Tibial artery (tissue), 4 donors: ENCODE measurements at regions not wholly inside any gene's neighbourhood (a gene's known extent, or its start where the extent isn't known, plus 50 kb on each side); places are given as distances from the start of the nearest gene placed in this dataset.

ENCODE experiments used
- DNase-seq, 2 donors: peaks; one replicate each; pipeline ENCODE4 v3.0.0-alpha.2; 2019
- H3K27ac ChIP-seq, 2 donors: fragments of 200-600 bp; sonication (generic) in 1 of 2; 1 replicate in 1 of 2; 2 replicates in 1 of 2; pipeline ENCODE4 v1.5.1; 2018 to 2019; ENCODE audit warnings: mild to moderate bottlenecking in 1 of 2
- H3K27me3 ChIP-seq, 2 donors: fragments of 200-600 bp; sonication (generic) in 1 of 2; one replicate each; pipeline versions ENCODE4 v1.5.1 to v1.6.0; 2016 to 2019
- H3K36me3 ChIP-seq, 3 donors: fragments of 200-600 bp; sonication (generic) in 2 of 3; one replicate each; pipeline ENCODE4 v1.5.1; 2016 to 2019; ENCODE audit warnings: mild to moderate bottlenecking in 2 of 3
- H3K4me1 ChIP-seq, 4 donors: fragments of 200-600 bp; sonication (generic) in 2 of 4; 1 replicate in 3 of 4; 2 replicates in 1 of 4; pipeline ENCODE4 v1.5.1; 2016 to 2019
- H3K4me3 ChIP-seq, 2 donors: fragments of 200-600 bp; sonication (generic) in 1 of 2; 1 replicate in 1 of 2; 2 replicates in 1 of 2; pipeline ENCODE4 v1.5.1; 2018 to 2019; ENCODE audit warnings: mild to moderate bottlenecking in 2 of 2
- H3K9me3 ChIP-seq, 3 donors: fragments of 200-600 bp; sonication (generic) in 1 of 3; one replicate each; pipeline ENCODE4 v1.5.1; 2016 to 2019
- intact Hi-C: fragments of 100-400 bp; cut with DNase I; formaldehyde crosslinking; loops from one replicate; pipeline ENCODE4 v1.15.0; 2023; ENCODE audit warnings: low total_unique reads
- TF ChIP-seq, protein P1 (sequence below), 2 experiments: fragments of 200-600 bp in 1 of 2; fragments of 450-650 bp in 1 of 2; IDR thresholded peaks; one replicate each; pipeline ENCODE4 v1.5.1; 2017 to 2019; ENCODE audit warnings: antibody characterized with exemption in 2 of 2, mild to moderate bottlenecking in 1 of 2, moderate library complexity in 1 of 2

DNA sequence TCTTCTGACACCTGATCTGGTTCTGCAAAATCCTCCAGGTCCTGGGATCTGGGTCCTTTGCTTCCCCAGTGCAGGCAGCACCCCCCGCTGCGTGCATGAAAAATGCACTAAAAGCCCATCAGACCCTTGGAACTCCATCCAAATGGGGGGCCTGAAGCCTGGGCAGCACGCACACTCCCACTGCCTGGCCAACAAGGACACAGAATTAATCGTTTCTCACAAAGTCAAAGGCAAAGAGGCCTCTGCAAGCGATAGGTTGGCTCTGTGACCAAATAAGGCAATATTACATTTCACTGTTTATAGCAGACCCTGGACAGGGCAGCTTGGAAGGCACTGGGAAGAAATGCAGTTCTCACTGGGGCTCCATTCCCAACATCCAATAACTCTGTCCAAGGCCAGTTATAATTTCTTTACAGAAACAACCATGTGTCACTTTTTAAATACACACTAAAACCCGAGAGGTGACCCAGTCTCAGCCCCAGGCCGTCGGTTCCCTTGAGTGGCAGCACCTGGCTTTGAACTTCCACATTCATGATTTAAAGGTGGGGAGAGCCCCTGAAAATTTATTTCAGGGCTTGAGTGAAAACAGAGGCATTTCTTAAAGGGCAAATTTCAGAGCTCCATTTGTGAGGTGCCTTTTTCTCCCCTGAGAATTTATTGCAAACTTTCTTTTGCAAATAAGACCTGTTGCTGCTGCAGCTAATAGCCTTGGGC is 114.4 kb upstream of the ANO1 start:
- Histone ChIP-seq H3K36me3 (no peaks in the 10 kb centered on the region), H3K27me3 (no peaks in the 10 kb centered on the region), H3K9me3 (no peaks in the 10 kb centered on the region), H3K4me3 (no peak overlapping the region), H3K27ac (no peak overlapping the region), H3K4me1 (peaks cover 0 to 17% (median 9%) of the 10 kb centered on the region in 4 donors)
- TF ChIP-seq, protein P1, sequence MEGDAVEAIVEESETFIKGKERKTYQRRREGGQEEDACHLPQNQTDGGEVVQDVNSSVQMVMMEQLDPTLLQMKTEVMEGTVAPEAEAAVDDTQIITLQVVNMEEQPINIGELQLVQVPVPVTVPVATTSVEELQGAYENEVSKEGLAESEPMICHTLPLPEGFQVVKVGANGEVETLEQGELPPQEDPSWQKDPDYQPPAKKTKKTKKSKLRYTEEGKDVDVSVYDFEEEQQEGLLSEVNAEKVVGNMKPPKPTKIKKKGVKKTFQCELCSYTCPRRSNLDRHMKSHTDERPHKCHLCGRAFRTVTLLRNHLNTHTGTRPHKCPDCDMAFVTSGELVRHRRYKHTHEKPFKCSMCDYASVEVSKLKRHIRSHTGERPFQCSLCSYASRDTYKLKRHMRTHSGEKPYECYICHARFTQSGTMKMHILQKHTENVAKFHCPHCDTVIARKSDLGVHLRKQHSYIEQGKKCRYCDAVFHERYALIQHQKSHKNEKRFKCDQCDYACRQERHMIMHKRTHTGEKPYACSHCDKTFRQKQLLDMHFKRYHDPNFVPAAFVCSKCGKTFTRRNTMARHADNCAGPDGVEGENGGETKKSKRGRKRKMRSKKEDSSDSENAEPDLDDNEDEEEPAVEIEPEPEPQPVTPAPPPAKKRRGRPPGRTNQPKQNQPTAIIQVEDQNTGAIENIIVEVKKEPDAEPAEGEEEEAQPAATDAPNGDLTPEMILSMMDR (IDR thresholded peaks at IDR 0.05) = no peak
- DNase-seq = no peak
- intact Hi-C loops = no loop called here

DNA sequence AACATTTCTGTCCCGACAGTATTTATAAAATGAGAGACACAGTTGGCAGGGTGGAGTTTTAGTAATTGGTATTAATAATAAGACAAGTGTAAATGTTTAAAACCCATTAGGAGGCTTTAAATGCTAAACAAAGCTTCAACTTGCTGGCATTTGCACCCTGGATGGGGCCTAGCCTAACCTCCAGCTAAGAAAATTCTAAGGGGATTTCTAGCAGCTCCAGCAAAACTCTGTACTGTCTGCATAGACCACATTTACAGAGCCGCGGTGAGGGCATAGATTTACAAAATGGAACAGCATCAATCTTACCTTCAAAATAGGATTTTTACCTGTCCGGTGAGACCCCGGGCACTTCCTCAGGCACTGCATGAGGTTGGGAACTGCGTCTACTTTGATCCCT is 113.9 kb upstream of the ANO1 start:
- H3K4me1 ChIP-seq = peaks cover 0 to 23% (median 10%) of the 10 kb centered on the region in 4 donors
- H3K4me3 ChIP-seq = no peak overlapping the region
- H3K27me3 ChIP-seq = no peaks in the 10 kb centered on the region
- TF ChIP-seq, protein P1 (IDR thresholded peaks at IDR 0.05) = no peak
- intact Hi-C loops = no loop called here
- DNase-seq = no peak
- no peaks in the 10 kb centered on the region for H3K36me3 ChIP-seq
- H3K9me3 ChIP-seq = no peaks in the 10 kb centered on the region
- no peak overlapping the region for H3K27ac ChIP-seq

DNA sequence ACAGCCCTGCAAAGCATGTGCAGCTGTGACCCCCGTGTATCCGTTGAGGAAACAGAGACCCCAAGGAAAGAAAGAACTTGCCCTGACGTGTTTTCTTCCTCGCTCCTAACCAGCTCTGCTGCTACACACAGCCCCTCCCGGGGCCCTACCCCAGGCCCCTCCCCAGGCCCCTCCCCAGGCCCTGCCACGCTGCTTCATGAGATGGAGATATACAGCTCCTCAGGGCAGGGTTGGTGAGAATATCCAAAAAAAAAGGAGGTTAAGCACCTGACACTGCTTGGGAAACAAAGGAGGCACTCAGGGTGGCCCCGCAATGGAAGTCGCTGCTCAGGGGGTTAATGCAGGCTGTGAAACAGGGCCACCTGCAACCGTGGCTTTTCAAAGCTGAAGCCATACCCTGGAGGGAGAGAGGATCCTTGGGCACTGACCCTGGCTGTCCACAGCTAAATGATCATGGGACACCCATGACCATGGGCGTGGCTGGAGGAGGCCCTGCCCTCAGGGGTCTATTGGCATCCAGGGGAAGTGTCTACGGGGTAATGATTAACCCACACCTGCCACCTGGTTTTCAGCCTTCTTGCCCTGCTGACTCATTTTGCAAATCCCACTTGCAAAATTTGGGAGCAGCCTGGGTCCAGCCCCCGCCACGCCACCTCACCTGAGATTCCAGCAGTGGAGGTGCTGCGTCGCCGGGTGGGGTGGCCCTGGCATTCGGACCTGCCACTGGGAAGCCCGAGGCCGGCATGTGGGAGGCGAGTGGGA is 112.1 kb upstream of the ANO1 start:
- TF ChIP-seq, protein P1 (IDR thresholded peaks at IDR 0.05) = no peak
- peaks cover 0 to 26% (median 10%) of the 10 kb centered on the region in 4 donors for H3K4me1 ChIP-seq
- H3K27ac ChIP-seq = no peak overlapping the region
- intact Hi-C loops = no loop called here
- no peak overlapping the region for H3K4me3 ChIP-seq
- H3K9me3 ChIP-seq = no peaks in the 10 kb centered on the region
- no peaks in the 10 kb centered on the region for H3K27me3 ChIP-seq
- no peak for DNase-seq
- H3K36me3 ChIP-seq = no peaks in the 10 kb centered on the region

DNA sequence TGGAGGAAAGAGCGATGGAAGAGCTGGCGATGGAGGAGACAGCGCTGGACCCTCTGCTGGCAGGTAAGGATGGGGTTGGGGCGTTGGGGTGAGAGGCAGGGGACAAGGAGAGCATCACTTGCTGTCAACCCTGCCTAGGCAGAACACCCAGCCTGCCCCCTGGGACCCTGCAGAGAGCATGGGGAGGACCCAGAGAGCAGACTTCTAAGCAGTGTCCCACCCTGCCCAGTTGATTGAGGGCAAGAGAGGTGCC is 111.6 kb upstream of the ANO1 start:
- H3K27ac ChIP-seq = no peak overlapping the region
- no peak for DNase-seq

DNA sequence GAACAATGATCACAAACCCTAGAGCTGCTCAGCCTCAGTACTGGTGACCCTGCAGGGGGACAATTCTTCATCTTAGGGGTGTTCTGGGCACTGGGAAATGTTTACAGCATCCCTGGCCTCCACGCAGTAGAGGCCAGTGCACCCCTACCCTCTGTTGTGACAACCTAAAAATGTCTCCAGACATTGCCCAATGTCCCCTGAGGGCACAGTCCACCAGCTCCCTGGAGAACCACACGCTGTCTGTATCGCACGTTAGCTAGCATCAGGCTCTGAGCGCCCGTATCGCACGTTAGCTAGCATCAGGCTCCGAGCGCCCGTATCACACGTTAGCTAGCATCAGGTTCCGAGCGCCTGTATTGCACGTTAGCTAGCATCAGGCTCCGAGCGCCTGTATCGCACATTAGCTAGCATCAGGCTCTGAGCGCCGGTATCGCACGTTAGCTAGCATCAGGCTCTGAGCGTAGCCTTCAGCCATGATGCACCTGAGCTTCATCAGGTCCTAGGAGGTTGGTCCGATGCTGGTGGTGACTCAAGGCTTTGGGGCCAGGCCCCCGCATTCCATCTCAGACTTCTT is 111.1 kb upstream of the ANO1 start:
- H3K27me3 ChIP-seq = no peaks in the 10 kb centered on the region
- H3K27ac ChIP-seq = no peak overlapping the region
- peaks cover 0 to 26% (median 10%) of the 10 kb centered on the region in 4 donors for H3K4me1 ChIP-seq
- no peaks in the 10 kb centered on the region for H3K9me3 ChIP-seq
- intact Hi-C loops = no loop called here
- TF ChIP-seq, protein P1 (IDR thresholded peaks at IDR 0.05) = no peak
- DNase-seq = no peak
- H3K4me3 ChIP-seq = no peak overlapping the region
- H3K36me3 ChIP-seq = no peaks in the 10 kb centered on the region

More for the DNA sequence above, 111.6 kb upstream of the ANO1 start:
- H3K9me3 ChIP-seq = no peaks in the 10 kb centered on the region
- no peaks in the 10 kb centered on the region for H3K27me3 ChIP-seq
- no peak overlapping the region for H3K4me3 ChIP-seq
- H3K4me1 ChIP-seq = peaks cover 0 to 26% (median 10%) of the 10 kb centered on the region in 4 donors
- TF ChIP-seq, protein P1 (IDR thresholded peaks at IDR 0.05) = no peak
- H3K36me3 ChIP-seq = no peaks in the 10 kb centered on the region
- intact Hi-C loops = no loop called here
